Suprapubic skin (tissue), 3 donors: ENCODE measurements at regions not wholly inside any gene's neighbourhood (a gene's known extent, or its start where the extent isn't known, plus 50 kb on each side); places are given as distances from the start of the nearest gene placed in this dataset.

Experiments
- CTCF ChIP-seq, 2 donors: fragments of 200-600 bp in 1 of 2; fragments of 450-650 bp in 1 of 2; sonication (generic) in 1 of 2; IDR thresholded peaks; one replicate each; pipeline ENCODE4 v1.5.1; 2016 to 2019; ENCODE audit warnings: antibody characterized with exemption in 2 of 2, mild to moderate bottlenecking in 1 of 2, moderate library complexity in 1 of 2
- POLR2A ChIP-seq, 2 donors: fragments of 450-650 bp; IDR thresholded peaks; one replicate each; pipeline ENCODE4 v1.6.1; 2017; ENCODE audit warnings: antibody characterized with exemption in 2 of 2, mild to moderate bottlenecking in 2 of 2, moderate library complexity in 2 of 2

DNA sequence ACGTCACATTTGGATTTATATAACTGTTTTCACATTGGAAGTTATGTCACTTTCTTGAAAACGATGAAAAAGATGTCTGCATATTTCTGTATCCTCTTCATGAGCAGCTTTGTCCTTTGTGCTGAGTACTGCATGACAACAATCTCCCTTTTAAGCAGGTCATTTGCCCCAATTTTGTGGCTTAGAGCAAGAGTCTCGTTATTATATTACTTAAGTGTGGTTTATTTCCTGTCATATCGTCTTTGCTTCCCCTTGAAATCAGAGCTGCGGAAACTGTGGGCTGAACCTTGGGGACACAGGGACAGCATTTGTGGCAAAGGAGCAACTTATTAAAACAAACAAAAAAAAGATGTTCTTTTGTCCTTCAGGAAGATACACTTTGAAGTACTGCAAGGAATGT is 254.0 kb upstream of the DSEL start:
- no peak for TF ChIP-seq POLR2A (IDR thresholded peaks at IDR 0.05)
- TF ChIP-seq CTCF (IDR thresholded peaks at IDR 0.05), result no peak
